HEK293 (cell line): ENCODE measurements at regions not wholly inside any gene's neighbourhood (a gene's known extent, or its start where the extent isn't known, plus 50 kb on each side); places are given as distances from the start of the nearest gene placed in this dataset.

Experiments used
- BCL11A ChIP-seq: fragments of 450-650 bp; formaldehyde crosslinking; IDR thresholded peaks from 2 replicates; pipeline ENCODE4 v1.5.1; 2016; ENCODE audit warnings: low read depth, missing biosample characterization, missing genetic modification characterization
- HOXA7 ChIP-seq: sonication (generic); formaldehyde crosslinking; IDR thresholded peaks from 2 replicates; pipeline ENCODE4 v1.8.1; 2022; ENCODE audit warnings: missing genetic modification reagents, borderline replicate concordance
- IKZF3 ChIP-seq: fragments of 450-650 bp; IDR thresholded peaks from 2 replicates; pipeline ENCODE4 v1.5.0; 2018; ENCODE audit warnings: missing biosample characterization, mild to moderate bottlenecking, missing genetic modification characterization, moderate library complexity
- KLF16 ChIP-seq: fragments of 450-650 bp; formaldehyde crosslinking; IDR thresholded peaks from 2 replicates; pipeline ENCODE4 v1.5.1; 2017; ENCODE audit warnings: missing biosample characterization, missing genetic modification characterization
- SALL2 ChIP-seq: fragments of 450-650 bp; formaldehyde crosslinking; IDR thresholded peaks from 2 replicates; pipeline ENCODE4 v1.5.0; 2017; ENCODE audit warnings: missing biosample characterization, mild to moderate bottlenecking, missing genetic modification characterization, borderline replicate concordance
- YY2 ChIP-seq: fragments of 450-650 bp; formaldehyde crosslinking; IDR thresholded peaks from 2 replicates; pipeline ENCODE4 v1.5.1; 2016; ENCODE audit warnings: missing biosample characterization, missing genetic modification characterization
- ZBTB49 ChIP-seq: fragments of 450-650 bp; formaldehyde crosslinking; IDR thresholded peaks from 2 replicates; pipeline ENCODE4 v1.5.1; 2016; ENCODE audit warnings: missing biosample characterization, missing genetic modification characterization, low read depth
- ZEB2 ChIP-seq: fragments of 450-650 bp; formaldehyde crosslinking; IDR thresholded peaks from 2 replicates; pipeline ENCODE4 v1.5.1; 2016; ENCODE audit warnings: missing biosample characterization, missing genetic modification characterization
- ZIC2 ChIP-seq: fragments of 450-650 bp; formaldehyde crosslinking; IDR thresholded peaks from 2 replicates; pipeline ENCODE4 v1.5.1; 2016; ENCODE audit warnings: missing biosample characterization, missing genetic modification characterization
- ZNF362 ChIP-seq: fragments of 450-650 bp; formaldehyde crosslinking; IDR thresholded peaks from 2 replicates; pipeline ENCODE4 v1.5.1; 2016; ENCODE audit warnings: missing biosample characterization, missing genetic modification characterization
- ZNF366 ChIP-seq: fragments of 450-650 bp; formaldehyde crosslinking; conservative IDR thresholded peaks from 2 replicates; pipeline ENCODE4 v1.5.1; 2016; ENCODE audit warnings: missing biosample characterization, missing genetic modification characterization
- ZNF426 ChIP-seq: fragments of 450-650 bp; formaldehyde crosslinking; IDR thresholded peaks from 2 replicates; pipeline ENCODE4 v1.5.1; 2017; ENCODE audit warnings: missing biosample characterization, missing genetic modification characterization, mild to moderate bottlenecking, inconsistent platforms, moderate library complexity
- ZNF501 ChIP-seq: fragments of 450-650 bp; formaldehyde crosslinking; IDR thresholded peaks from 2 replicates; pipeline ENCODE4 v1.5.1; 2016; ENCODE audit warnings: missing biosample characterization, missing genetic modification characterization
- ZNF518A ChIP-seq: fragments of 450-650 bp; formaldehyde crosslinking; conservative IDR thresholded peaks from 2 replicates; pipeline ENCODE4 v1.5.1; 2016; ENCODE audit warnings: low read depth, missing biosample characterization, missing genetic modification characterization
- ZNF530 ChIP-seq: fragments of 450-650 bp; formaldehyde crosslinking; IDR thresholded peaks from 2 replicates; pipeline ENCODE4 v1.5.1; 2016; ENCODE audit warnings: low read depth, missing biosample characterization, missing genetic modification characterization
- ZNF555 ChIP-seq: fragments of 450-650 bp; formaldehyde crosslinking; conservative IDR thresholded peaks from 2 replicates; pipeline ENCODE4 v1.5.1; 2017; ENCODE audit warnings: missing biosample characterization, mild to moderate bottlenecking, missing genetic modification characterization, inconsistent platforms
- ZNF624 ChIP-seq: fragments of 450-650 bp; formaldehyde crosslinking; IDR thresholded peaks from 2 replicates; pipeline ENCODE4 v1.5.1; 2017; ENCODE audit warnings: missing biosample characterization, missing genetic modification characterization
- ZNF629 ChIP-seq: fragments of 450-650 bp; formaldehyde crosslinking; IDR thresholded peaks from 2 replicates; pipeline ENCODE4 v1.5.1; 2017; ENCODE audit warnings: missing biosample characterization, missing genetic modification characterization
- ZNF654 ChIP-seq: fragments of 450-650 bp; formaldehyde crosslinking; IDR thresholded peaks from 2 replicates; pipeline ENCODE4 v1.5.1; 2016; ENCODE audit warnings: low read depth, missing biosample characterization, missing genetic modification characterization
- ZNF777 ChIP-seq: fragments of 450-650 bp; formaldehyde crosslinking; IDR thresholded peaks from 2 replicates; pipeline ENCODE4 v1.5.1; 2017; ENCODE audit warnings: missing biosample characterization, missing genetic modification characterization, borderline replicate concordance
- ZSCAN23 ChIP-seq: fragments of 450-650 bp; formaldehyde crosslinking; IDR thresholded peaks from 2 replicates; pipeline ENCODE4 v1.5.1; 2016; ENCODE audit warnings: missing biosample characterization, missing genetic modification characterization
- TF ChIP-seq, protein P1 (sequence below): fragments of 450-650 bp; formaldehyde crosslinking; IDR thresholded peaks from 2 replicates; pipeline ENCODE4 v1.5.1; 2017; ENCODE audit warnings: missing biosample characterization, missing genetic modification characterization
- TF ChIP-seq, protein P2 (sequence below): fragments of 450-650 bp; formaldehyde crosslinking; IDR thresholded peaks from 2 replicates; pipeline ENCODE4 v1.5.1; 2017; ENCODE audit warnings: missing biosample characterization, missing genetic modification characterization
- TF ChIP-seq, protein P3 (sequence below): fragments of 450-650 bp; formaldehyde crosslinking; IDR thresholded peaks from 2 replicates; pipeline ENCODE4; 2016; ENCODE audit warnings: missing biosample characterization, missing genetic modification characterization
- TF ChIP-seq, protein P4 (sequence below): fragments of 450-650 bp; formaldehyde crosslinking; IDR thresholded peaks from 2 replicates; pipeline ENCODE4 v1.5.1; 2017; ENCODE audit warnings: missing biosample characterization, missing genetic modification characterization

DNA sequence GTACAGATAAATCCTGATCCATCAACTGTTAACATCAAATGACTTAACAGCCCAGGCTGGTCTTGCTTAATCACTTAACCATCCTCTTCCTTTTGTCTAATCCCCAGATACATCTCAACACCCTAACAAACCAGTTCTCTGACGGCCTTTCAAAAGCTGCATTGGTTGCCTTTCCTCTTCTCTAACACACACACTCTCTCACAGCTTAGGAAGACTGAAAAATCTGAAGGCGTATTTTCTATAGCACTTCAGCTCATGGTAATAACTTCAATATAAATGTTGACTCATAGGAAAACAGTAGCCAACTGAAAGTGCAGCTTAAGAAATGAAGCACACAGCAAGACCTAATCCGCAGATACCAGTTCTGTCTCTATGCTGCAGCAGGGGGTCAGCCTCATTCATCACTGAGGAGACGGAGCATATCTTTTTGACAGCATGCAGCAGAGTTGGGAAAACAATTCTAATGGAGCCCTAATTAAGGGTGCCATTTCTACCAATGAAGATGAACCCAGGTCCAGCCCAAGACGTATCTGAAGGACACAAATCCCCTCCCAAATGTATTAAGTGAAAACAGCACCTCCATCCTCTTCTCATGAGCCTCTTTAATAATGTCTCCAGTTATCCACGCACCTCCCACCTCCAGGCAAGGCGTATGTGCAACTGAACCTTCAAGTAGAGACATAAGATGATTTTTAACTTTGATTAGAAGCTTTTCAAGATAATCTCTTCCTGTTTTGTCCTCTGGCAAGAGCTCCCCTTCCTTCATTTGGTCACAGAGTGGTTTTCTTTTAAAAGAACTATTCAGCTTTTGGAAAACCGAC is 211.7 kb upstream of the NFE2L3 start (continued):
- TF ChIP-seq ZNF518A (tag by site-specific recombination) = no peak
- no peak for TF ChIP-seq ZNF426 (tag by site-specific recombination)
- no peak for TF ChIP-seq ZNF654 (tag by site-specific recombination)
- no peak for TF ChIP-seq ZNF366
- TF ChIP-seq KLF16 (tag by site-specific recombination) = no peak
- TF ChIP-seq, protein P1, sequence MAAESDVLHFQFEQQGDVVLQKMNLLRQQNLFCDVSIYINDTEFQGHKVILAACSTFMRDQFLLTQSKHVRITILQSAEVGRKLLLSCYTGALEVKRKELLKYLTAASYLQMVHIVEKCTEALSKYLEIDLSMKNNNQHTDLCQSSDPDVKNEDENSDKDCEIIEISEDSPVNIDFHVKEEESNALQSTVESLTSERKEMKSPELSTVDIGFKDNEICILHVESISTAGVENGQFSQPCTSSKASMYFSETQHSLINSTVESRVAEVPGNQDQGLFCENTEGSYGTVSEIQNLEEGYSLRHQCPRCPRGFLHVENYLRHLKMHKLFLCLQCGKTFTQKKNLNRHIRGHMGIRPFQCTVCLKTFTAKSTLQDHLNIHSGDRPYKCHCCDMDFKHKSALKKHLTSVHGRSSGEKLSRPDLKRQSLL (tag by site-specific recombination) = peak; percentile 57; the same call in 1 of the 2 replicates
- TF ChIP-seq ZIC2 (tag by site-specific recombination) = peak; percentile 87
- no peak for TF ChIP-seq ZNF555 (tag by site-specific recombination)
- peak; percentile 61; the same call in 1 of the 2 replicates for TF ChIP-seq ZNF629
- no peak for TF ChIP-seq ZNF624
- no peak for TF ChIP-seq SALL2
- no peak for TF ChIP-seq YY2 (tag by site-specific recombination)
- TF ChIP-seq, protein P2, sequence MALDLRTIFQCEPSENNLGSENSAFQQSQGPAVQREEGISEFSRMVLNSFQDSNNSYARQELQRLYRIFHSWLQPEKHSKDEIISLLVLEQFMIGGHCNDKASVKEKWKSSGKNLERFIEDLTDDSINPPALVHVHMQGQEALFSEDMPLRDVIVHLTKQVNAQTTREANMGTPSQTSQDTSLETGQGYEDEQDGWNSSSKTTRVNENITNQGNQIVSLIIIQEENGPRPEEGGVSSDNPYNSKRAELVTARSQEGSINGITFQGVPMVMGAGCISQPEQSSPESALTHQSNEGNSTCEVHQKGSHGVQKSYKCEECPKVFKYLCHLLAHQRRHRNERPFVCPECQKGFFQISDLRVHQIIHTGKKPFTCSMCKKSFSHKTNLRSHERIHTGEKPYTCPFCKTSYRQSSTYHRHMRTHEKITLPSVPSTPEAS (tag by site-specific recombination) = no peak
- TF ChIP-seq IKZF3 = peak; percentile 70
- TF ChIP-seq, protein P3, sequence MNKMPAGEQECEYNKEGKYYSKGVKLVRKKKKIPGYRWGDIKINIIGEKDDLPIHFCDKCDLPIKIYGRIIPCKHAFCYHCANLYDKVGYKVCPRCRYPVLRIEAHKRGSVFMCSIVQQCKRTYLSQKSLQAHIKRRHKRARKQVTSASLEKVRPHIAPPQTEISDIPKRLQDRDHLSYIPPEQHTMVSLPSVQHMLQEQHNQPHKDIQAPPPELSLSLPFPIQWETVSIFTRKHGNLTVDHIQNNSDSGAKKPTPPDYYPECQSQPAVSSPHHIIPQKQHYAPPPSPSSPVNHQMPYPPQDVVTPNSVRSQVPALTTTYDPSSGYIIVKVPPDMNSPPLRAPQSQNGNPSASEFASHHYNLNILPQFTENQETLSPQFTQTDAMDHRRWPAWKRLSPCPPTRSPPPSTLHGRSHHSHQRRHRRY (tag by site-specific recombination) = no peak
- peak; percentile 50; the same call in 1 of the 2 replicates for TF ChIP-seq ZEB2 (tag by site-specific recombination)
- TF ChIP-seq ZBTB49 (tag by site-specific recombination) = no peak
- TF ChIP-seq ZNF501 (tag by site-specific recombination) = 0 out of 2 replicates have a peak, but pooled peaks have one; percentile 34
- no peak for TF ChIP-seq ZNF362 (tag by site-specific recombination)
- no peak for TF ChIP-seq ZNF777 (tag by site-specific recombination)
- no peak for TF ChIP-seq ZNF530 (tag by site-specific recombination)
- TF ChIP-seq, protein P4, sequence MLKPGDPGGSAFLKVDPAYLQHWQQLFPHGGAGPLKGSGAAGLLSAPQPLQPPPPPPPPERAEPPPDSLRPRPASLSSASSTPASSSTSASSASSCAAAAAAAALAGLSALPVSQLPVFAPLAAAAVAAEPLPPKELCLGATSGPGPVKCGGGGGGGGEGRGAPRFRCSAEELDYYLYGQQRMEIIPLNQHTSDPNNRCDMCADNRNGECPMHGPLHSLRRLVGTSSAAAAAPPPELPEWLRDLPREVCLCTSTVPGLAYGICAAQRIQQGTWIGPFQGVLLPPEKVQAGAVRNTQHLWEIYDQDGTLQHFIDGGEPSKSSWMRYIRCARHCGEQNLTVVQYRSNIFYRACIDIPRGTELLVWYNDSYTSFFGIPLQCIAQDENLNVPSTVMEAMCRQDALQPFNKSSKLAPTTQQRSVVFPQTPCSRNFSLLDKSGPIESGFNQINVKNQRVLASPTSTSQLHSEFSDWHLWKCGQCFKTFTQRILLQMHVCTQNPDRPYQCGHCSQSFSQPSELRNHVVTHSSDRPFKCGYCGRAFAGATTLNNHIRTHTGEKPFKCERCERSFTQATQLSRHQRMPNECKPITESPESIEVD (tag by site-specific recombination) = peak; percentile 59
- TF ChIP-seq ZSCAN23 (tag by site-specific recombination) = no peak
- no peak for TF ChIP-seq HOXA7 (CRISPR knock-in tag)
- TF ChIP-seq BCL11A (tag by site-specific recombination) = no peak
- TF ChIP-seq, all 188 proteins: peak for 20
